AG08395 (cell line): ENCODE measurements at regions not wholly inside any gene's neighbourhood (a gene's known extent, or its start where the extent isn't known, plus 50 kb on each side); places are given as distances from the start of the nearest gene placed in this dataset.
"Not testable (repeated sequence)": the region's sequence is repeated elsewhere in the genome, so short reads cannot be mapped to it uniquely, and the experiment has no call there.

Source experiments
- DNase-seq: peaks from one replicate; pipeline ENCODE4 v3.0.0; 2012; ENCODE audit warnings: mixed read lengths, low spot score

GRCh38 chr4:28296239-28296638, 1435.6 kb downstream of the STIM2 start:
- DNase-seq, result no peak

DNA sequence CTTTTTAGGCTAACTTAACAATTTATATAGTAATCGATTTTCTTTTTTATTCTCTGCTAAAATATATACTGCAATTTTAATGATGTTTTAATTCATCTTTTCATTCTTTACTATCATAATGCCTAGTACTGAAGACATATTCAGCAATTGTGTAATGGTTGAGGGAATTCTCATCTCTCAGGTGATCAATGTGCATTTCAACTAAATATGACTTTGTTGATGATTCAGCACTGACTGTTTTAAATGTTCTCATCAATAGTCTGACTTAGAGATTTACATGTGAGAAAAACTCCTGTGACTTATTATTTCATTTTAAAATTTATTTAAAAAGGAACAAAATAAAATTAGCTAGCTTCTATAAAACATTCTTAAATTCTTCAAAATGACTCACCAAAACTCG, 1450.3 kb downstream of the STIM2 start:
- DNase-seq, result no peak

- not testable (repeated sequence) for DNase-seq
Observed at GRCh38 chr4:28312497-28312896, 1451.9 kb downstream of the STIM2 start.

GRCh38 chr4:28313729-28314713, 1453.4 kb downstream of the STIM2 start:
- no peak for DNase-seq

- no peak for DNase-seq
Observed at GRCh38 chr4:28317221-28317620, 1456.6 kb downstream of the STIM2 start.

- no peak for DNase-seq
Observed at GRCh38 chr4:28334249-28334648, 1473.6 kb downstream of the STIM2 start.

DNA sequence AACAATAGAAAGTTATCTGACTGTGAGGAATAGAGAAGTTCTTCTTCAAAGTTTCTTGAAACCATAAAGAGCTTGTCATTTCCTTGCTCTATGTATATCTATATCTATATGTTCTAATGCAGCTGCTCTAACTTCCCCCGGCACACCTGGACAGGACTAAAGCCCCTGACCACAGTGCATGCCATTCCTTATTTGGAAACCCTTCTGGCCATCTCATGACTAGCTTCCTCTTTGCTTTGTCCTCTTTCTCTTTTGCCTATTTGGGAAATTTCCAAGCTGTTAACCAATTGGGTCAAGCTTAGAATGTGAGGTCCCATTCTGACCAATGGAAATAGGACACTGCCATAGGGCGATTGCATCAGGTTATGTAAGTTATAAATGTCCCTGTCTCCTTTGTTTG, 1481.1 kb downstream of the STIM2 start:
- DNase-seq, result no peak

DNA sequence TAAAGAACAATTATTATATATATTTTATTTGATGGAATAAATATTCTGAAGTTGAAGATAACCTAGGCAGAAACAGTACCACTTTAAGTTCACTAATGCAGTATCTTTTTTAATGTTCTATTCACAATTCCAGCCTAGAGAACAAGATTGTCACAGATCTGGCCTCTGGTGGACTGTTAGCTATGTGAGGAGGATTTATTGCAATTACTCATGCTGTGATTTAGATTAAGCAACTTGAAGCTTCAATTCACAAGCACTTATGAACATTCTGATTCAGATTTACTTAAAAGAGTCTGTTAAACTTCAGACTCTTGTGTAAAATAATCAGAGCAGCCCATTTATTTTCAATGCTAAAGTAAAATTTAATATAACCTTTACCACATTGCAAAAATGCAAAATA, 1489.8 kb downstream of the STIM2 start:
- peak; percentile 6 for DNase-seq

GRCh38 chr4:28351102-28351501, 1490.5 kb downstream of the STIM2 start:
- no peak for DNase-seq

GRCh38 chr4:28351826-28352225, 1491.2 kb downstream of the STIM2 start:
- no peak for DNase-seq

GRCh38 chr4:28354880-28355656, 1494.4 kb downstream of the STIM2 start:
- DNase-seq, result no peak

GRCh38 chr4:28357990-28358389, 1497.3 kb downstream of the STIM2 start:
- DNase-seq, result peak; percentile 4

DNA sequence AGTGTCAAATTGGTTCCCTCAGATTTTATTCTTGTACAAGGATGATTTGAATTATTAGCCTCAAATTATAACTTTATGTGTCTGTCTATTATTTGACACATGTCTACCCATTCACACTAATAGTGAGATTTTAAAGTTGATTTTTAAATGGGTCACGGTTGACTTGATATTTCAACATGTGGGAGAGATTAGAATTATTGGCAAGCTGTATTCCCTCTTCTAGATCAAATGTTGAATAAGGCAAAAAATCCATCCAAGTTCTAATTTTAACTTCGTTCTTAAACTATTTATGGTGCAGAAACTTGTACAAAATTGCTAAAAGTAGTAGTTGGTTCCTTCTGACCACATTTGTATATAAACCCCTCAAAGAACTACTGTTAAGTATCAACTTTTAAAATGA, 1498.0 kb downstream of the STIM2 start:
- no peak for DNase-seq

- no peak for DNase-seq
Observed at GRCh38 chr4:28360681-28361080, 1500.0 kb downstream of the STIM2 start.

GRCh38 chr4:28362169-28362568, 1501.5 kb downstream of the STIM2 start:
- no peak for DNase-seq

GRCh38 chr4:28369499-28369898, 1508.9 kb downstream of the STIM2 start:
- DNase-seq, result no peak

DNA sequence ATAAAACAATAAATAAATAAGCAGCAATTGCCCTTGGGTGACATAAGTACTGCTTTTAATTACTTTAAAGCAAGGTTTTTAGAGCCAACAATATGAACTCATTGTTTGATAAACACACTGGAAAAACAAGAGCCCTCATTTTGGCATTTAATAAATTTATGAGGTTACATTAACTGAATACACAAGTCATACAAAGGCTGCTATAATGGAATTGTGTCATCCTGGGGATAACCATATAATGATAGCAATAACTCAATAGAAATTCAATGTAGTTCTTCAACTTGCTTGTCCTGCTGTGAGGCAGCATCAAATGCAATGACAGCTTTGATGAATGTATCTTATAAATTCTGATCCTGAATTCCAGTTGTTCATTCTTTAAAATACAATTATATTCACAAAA, 1512.5 kb downstream of the STIM2 start:
- no peak for DNase-seq

GRCh38 chr4:28373601-28374000, 1513.0 kb downstream of the STIM2 start:
- DNase-seq, result peak; percentile 5

DNA sequence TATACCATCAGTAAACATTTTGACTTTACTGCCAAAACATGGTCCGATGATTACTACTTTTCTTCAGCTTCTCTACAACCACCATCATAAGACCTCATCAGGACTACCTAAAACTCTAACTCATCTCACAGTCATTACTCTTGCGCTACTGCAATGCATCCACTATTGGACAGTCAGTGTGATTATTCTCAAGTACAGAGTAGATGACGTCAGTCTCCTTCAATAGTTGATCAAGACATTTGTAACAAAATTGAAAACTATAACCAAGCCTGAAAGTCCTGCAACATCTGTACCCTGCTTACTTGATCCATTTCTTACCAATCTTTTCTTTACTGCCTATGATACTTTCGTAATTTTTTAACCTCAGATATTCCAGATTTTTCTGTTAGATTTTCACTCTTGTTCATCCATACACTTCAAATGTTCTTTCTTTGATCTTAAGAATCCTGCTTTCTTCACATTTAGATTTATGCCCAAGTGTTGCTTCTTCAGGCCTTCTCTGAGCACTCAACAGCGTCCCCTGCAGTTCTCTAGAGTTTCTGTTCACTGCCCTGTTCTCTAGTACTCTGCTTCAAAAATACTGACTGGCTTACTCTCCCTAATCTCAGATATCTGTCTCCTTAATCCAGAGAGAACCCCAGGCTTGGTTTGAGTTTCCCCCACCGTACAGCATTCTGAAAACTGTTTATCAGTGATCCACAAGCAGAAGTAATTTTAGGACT, 1517.6 kb downstream of the STIM2 start:
- no peak for DNase-seq

GRCh38 chr4:28385801-28386200, 1525.2 kb downstream of the STIM2 start:
- DNase-seq, result no peak

- DNase-seq, result no peak
Observed at GRCh38 chr4:28386776-28387175, 1526.1 kb downstream of the STIM2 start.

- DNase-seq, result no peak
Observed at GRCh38 chr4:28388471-28388870, 1527.8 kb downstream of the STIM2 start.
